SK-N-SH treated with all-trans-retinoic acid at 6 μM for 48 hours (cell line): ENCODE measurements at regions not wholly inside any gene's neighbourhood (a gene's known extent, or its start where the extent isn't known, plus 50 kb on each side); places are given as distances from the start of the nearest gene placed in this dataset.

Experiments used
- ARNTL ChIP-seq: fragments of 450-650 bp; formaldehyde crosslinking; IDR thresholded peaks from 2 replicates; pipeline ENCODE4 v1.5.0; 2020; ENCODE audit warnings: low read depth, mild to moderate bottlenecking, moderate library complexity, borderline replicate concordance
- CSDC2 ChIP-seq: fragments of 250-450 bp; sonication (Bioruptor Pico); IDR thresholded peaks from 2 replicates; pipeline ENCODE4 v1.5.0; 2020; ENCODE audit warnings: mild to moderate bottlenecking, moderate library complexity
- GLIS3 ChIP-seq: fragments of 250-450 bp; sonication (Bioruptor Pico); IDR thresholded peaks from 2 replicates; pipeline ENCODE4 v1.5.0; 2020; ENCODE audit warnings: mild to moderate bottlenecking, moderate library complexity
- PPARA ChIP-seq: fragments of 250-450 bp; sonication (Bioruptor Pico); IDR thresholded peaks from 2 replicates; pipeline ENCODE4 v1.5.0; 2020; ENCODE audit warnings: mild to moderate bottlenecking, borderline replicate concordance
- TCF4 ChIP-seq: fragments of 250-450 bp; sonication (Bioruptor Pico); IDR thresholded peaks from 2 replicates; pipeline ENCODE4 v1.8.0; 2021; ENCODE audit warnings: mild to moderate bottlenecking, moderate library complexity, borderline replicate concordance
- ZFP3 ChIP-seq: fragments of 250-450 bp; sonication (Bioruptor Pico); IDR thresholded peaks from 2 replicates; pipeline ENCODE4 v1.5.0; 2020; ENCODE audit warnings: mild to moderate bottlenecking, moderate library complexity
- ZNF70 ChIP-seq: fragments of 450-650 bp; formaldehyde crosslinking; IDR thresholded peaks from 2 replicates; pipeline ENCODE4 v1.5.0; 2020; ENCODE audit warnings: mild to moderate bottlenecking, moderate library complexity
- TF ChIP-seq, protein P1 (sequence below): fragments of 250-450 bp; sonication (Bioruptor Pico); IDR thresholded peaks from 2 replicates; pipeline ENCODE4 v1.5.1; 2020; ENCODE audit warnings: low read depth, mild to moderate bottlenecking, moderate library complexity
- TF ChIP-seq, protein P2 (sequence below): fragments of 250-450 bp; sonication (Bioruptor Pico); IDR thresholded peaks from 2 replicates; pipeline ENCODE4 v1.8.0; 2020; ENCODE audit warnings: mild to moderate bottlenecking, moderate library complexity, borderline replicate concordance
- TF ChIP-seq, protein P3 (sequence below): fragments of 250-450 bp; sonication (Bioruptor Pico); IDR thresholded peaks from 2 replicates; pipeline ENCODE4 v1.5.1; 2021; ENCODE audit warnings: mild to moderate bottlenecking, moderate library complexity

DNA sequence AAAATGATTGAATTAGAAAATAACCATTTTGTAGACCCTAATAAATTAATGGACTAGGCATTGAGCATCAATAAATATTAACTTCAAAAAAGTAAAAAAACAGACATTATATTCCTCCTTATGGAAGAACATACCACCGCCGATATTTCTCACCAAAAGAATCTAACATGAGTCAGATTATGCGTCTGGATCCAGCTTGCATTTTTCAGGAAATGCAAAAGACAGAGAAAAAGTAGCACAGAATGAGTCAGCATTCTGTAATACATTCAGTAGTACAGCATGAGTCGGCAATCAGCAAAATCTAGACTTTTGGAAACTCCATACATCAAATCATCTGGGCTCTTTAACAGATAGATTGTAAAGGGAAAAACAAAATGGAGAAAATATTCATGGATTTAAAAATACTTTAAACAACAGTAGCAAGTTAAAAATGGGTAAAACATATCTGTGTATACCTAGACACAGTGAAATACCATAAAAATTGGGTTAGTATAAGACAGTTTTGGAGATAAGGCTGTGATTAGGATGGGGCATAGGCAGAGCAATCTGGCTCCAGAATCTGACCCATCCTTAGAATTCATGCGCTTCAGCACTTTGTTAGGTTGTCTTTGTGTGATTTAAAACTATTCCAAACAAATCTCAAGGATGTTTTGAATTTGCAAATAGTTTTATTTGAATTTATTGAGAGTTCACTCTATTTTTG is 633.0 kb upstream of the FAM241A start:
- TF ChIP-seq TCF4, result no peak
- TF ChIP-seq, protein P1, sequence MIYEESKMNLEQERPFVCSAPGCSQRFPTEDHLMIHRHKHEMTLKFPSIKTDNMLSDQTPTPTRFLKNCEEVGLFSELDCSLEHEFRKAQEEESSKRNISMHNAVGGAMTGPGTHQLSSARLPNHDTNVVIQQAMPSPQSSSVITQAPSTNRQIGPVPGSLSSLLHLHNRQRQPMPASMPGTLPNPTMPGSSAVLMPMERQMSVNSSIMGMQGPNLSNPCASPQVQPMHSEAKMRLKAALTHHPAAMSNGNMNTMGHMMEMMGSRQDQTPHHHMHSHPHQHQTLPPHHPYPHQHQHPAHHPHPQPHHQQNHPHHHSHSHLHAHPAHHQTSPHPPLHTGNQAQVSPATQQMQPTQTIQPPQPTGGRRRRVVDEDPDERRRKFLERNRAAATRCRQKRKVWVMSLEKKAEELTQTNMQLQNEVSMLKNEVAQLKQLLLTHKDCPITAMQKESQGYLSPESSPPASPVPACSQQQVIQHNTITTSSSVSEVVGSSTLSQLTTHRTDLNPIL (CRISPR knock-in tag), result no peak
- TF ChIP-seq ZFP3 (CRISPR knock-in tag), result no peak
- no peak for TF ChIP-seq GLIS3 (CRISPR knock-in tag)
- TF ChIP-seq, protein P2, sequence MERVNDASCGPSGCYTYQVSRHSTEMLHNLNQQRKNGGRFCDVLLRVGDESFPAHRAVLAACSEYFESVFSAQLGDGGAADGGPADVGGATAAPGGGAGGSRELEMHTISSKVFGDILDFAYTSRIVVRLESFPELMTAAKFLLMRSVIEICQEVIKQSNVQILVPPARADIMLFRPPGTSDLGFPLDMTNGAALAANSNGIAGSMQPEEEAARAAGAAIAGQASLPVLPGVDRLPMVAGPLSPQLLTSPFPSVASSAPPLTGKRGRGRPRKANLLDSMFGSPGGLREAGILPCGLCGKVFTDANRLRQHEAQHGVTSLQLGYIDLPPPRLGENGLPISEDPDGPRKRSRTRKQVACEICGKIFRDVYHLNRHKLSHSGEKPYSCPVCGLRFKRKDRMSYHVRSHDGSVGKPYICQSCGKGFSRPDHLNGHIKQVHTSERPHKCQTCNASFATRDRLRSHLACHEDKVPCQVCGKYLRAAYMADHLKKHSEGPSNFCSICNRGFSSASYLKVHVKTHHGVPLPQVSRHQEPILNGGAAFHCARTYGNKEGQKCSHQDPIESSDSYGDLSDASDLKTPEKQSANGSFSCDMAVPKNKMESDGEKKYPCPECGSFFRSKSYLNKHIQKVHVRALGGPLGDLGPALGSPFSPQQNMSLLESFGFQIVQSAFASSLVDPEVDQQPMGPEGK (CRISPR knock-in tag), result no peak
- no peak for TF ChIP-seq ARNTL
- TF ChIP-seq PPARA (CRISPR knock-in tag), result no peak
- no peak for TF ChIP-seq ZNF70 (CRISPR knock-in tag)
- TF ChIP-seq, protein P3, sequence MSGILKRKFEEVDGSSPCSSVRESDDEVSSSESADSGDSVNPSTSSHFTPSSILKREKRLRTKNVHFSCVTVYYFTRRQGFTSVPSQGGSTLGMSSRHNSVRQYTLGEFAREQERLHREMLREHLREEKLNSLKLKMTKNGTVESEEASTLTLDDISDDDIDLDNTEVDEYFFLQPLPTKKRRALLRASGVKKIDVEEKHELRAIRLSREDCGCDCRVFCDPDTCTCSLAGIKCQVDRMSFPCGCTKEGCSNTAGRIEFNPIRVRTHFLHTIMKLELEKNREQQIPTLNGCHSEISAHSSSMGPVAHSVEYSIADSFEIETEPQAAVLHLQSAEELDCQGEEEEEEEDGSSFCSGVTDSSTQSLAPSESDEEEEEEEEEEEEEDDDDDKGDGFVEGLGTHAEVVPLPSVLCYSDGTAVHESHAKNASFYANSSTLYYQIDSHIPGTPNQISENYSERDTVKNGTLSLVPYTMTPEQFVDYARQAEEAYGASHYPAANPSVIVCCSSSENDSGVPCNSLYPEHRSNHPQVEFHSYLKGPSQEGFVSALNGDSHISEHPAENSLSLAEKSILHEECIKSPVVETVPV (CRISPR knock-in tag), result no peak
- TF ChIP-seq CSDC2 (CRISPR knock-in tag), result no peak
